GM12878 (cell line): ENCODE measurements at regions not wholly inside any gene's neighbourhood (a gene's known extent, or its start where the extent isn't known, plus 50 kb on each side); places are given as distances from the start of the nearest gene placed in this dataset.

Source experiments
- ATAC-seq: fragments of 200-7000 bp; cut with Tn5 transposase; 3 replicates; pipeline ENCODE4 v1.9.1; 2020; ENCODE audit warnings: mild to moderate bottlenecking, moderate library complexity
- BruUV-seq: library from RNA; stranded (reverse); fragments of 400-500 nt; replicated peaks from 2 replicates; lab custom pipeline; 2021; lab: Mats Ljungman, UMichigan
- CTCF ChIA-PET: fragments of 300-600 bp; sonication (Branson Sonifier 250); formaldehyde crosslinking; extraction: SDS; loops from one replicate; lab custom pipeline; 2021; ENCODE audit warnings: inconsistent platforms; lab: Yijun Ruan, JAX
- POLR2A ChIA-PET: fragments of 350-600 bp; formaldehyde crosslinking; extraction: SDS; loops from one replicate; lab custom pipeline; 2021; ENCODE audit warnings: inconsistent platforms; lab: Charles Lee
- RAD21 ChIA-PET: fragments of 300-600 bp; sonication (Branson Sonifier 250); formaldehyde crosslinking; loops from one replicate; lab custom pipeline; 2023; ENCODE audit warnings: antibody characterized with exemption; ENCODE audit not compliant: unreplicated experiment; lab: Charles Lee
- SMC1A ChIA-PET: fragments of 300-600 bp; sonication (Branson Sonifier 250); formaldehyde crosslinking; loops from one replicate; lab custom pipeline; 2023; ENCODE audit not compliant: unreplicated experiment, uncharacterized antibody; lab: Charles Lee
- DNase-seq: peaks from one replicate; pipeline ENCODE4 v3.0.0-alpha.2; 2011; ENCODE audit warnings: low read depth, low spot score
- FAIRE-seq: peaks from 3 replicates; lab custom pipeline; 2011; peaks lifted over from hg19 to GRCh38; lab: Jason Lieb, UNC
- H2AFZ ChIP-seq: 2 replicates; pipeline ENCODE4 v1.6.0; 2011; ENCODE audit warnings: low read depth, low read length, control low read depth; ENCODE audit not compliant: control insufficient read depth
- H3K27ac ChIP-seq: 2 replicates; pipeline ENCODE4 v1.5.1; 2011; ENCODE audit warnings: control low read depth; ENCODE audit not compliant: control insufficient read depth, insufficient read depth
- H3K27me3 ChIP-seq, 2 experiments: replicated peaks in 1 of 2; 2 replicates each; pipeline versions ENCODE4 v1.6.0 to v1.6.1; 2011; ENCODE audit warnings: low read length in 1 of 2; ENCODE audit not compliant: control insufficient read depth in 2 of 2, insufficient read depth in 2 of 2
- H3K36me3 ChIP-seq, 2 experiments: 2 replicates each; pipeline ENCODE4 v1.5.1; 2011; ENCODE audit warnings: low read length in 1 of 2; ENCODE audit not compliant: control insufficient read depth in 2 of 2, insufficient read depth in 2 of 2
- H3K4me1 ChIP-seq: 2 replicates; pipeline ENCODE4 v1.6.1; 2011; ENCODE audit warnings: mild to moderate bottlenecking, low read length, moderate library complexity, mixed read lengths; ENCODE audit not compliant: control insufficient read depth, insufficient read depth
- H3K4me2 ChIP-seq: 2 replicates; pipeline ENCODE4 v1.6.0; 2011; ENCODE audit warnings: control low read depth; ENCODE audit not compliant: control insufficient read depth, insufficient read depth
- H3K4me3 ChIP-seq: fragments of 200-600 bp; sonication (generic); 2 replicates; pipeline ENCODE4 v1.5.1; 2016
- H3K79me2 ChIP-seq: 2 replicates; pipeline ENCODE4 v1.6.0; 2011; ENCODE audit warnings: low read length; ENCODE audit not compliant: control insufficient read depth, insufficient read depth
- H3K9ac ChIP-seq: 2 replicates; pipeline ENCODE4 v1.8.0; 2011; ENCODE audit warnings: low read length, control low read depth, mixed read lengths; ENCODE audit not compliant: control insufficient read depth, insufficient read depth
- H3K9me3 ChIP-seq: replicated peaks from 3 replicates; pipeline ENCODE4 v1.5.1; 2011; ENCODE audit warnings: mild to moderate bottlenecking, low read length; ENCODE audit not compliant: control insufficient read depth, insufficient read depth
- H4K20me1 ChIP-seq: 2 replicates; pipeline ENCODE4 v1.6.0; 2011; ENCODE audit not compliant: control insufficient read depth, insufficient read depth
- CEBPZ ChIP-seq: fragments of 150-350 bp; IDR thresholded peaks from 2 replicates; pipeline ENCODE4 v1.6.1; 2016; ENCODE audit warnings: low read depth, low read length
- CUX1 ChIP-seq: IDR thresholded peaks from 2 replicates; pipeline ENCODE4 v1.6.1; 2012; ENCODE audit warnings: improper control_type of control experiment, low read depth, low read length; ENCODE audit not compliant: insufficient replicate concordance
- E2F8 ChIP-seq: fragments of 450-650 bp; IDR thresholded peaks from 2 replicates; pipeline ENCODE4 v1.6.1; 2018; ENCODE audit warnings: mild to moderate bottlenecking, low read depth, moderate library complexity; ENCODE audit not compliant: partially characterized antibody
- GABPA ChIP-seq: IDR thresholded peaks from 2 replicates; pipeline ENCODE4 v1.6.1; 2014; ENCODE audit warnings: antibody characterized with exemption, low read depth, mild to moderate bottlenecking, inconsistent platforms
- LARP7 ChIP-seq: fragments of 450-650 bp; IDR thresholded peaks from 2 replicates; pipeline ENCODE4 v1.6.1; 2017; ENCODE audit warnings: mild to moderate bottlenecking
- MXI1 ChIP-seq: fragments of 150-350 bp; IDR thresholded peaks from 2 replicates; pipeline ENCODE4 v1.6.1; 2011; ENCODE audit warnings: low read depth, mild to moderate bottlenecking, inconsistent platforms, low read length, improper control_type of control experiment
- NFYB ChIP-seq: IDR thresholded peaks from 2 replicates; pipeline ENCODE4 v1.6.1; 2011; ENCODE audit warnings: low read depth, mild to moderate bottlenecking, low read length, improper control_type of control experiment, moderate library complexity; ENCODE audit not compliant: insufficient read depth
- NR2F1 ChIP-seq: fragments of 450-650 bp; conservative IDR thresholded peaks from 2 replicates; pipeline ENCODE4 v1.6.1; 2017; ENCODE audit warnings: mild to moderate bottlenecking
- SUZ12 ChIP-seq: fragments of 200-600 bp; sonication (generic); IDR thresholded peaks from one replicate; pipeline ENCODE4 v1.6.1; 2018; ENCODE audit warnings: antibody characterized with exemption, mild to moderate bottlenecking; ENCODE audit not compliant: unreplicated experiment
- TAF1 ChIP-seq: IDR thresholded peaks from 2 replicates; pipeline ENCODE4 v1.6.1; 2011; ENCODE audit warnings: mild to moderate bottlenecking, low read depth, low read length, borderline replicate concordance
- TCF12 ChIP-seq: IDR thresholded peaks from 2 replicates; pipeline ENCODE4 v1.6.1; 2011; ENCODE audit warnings: low read depth, mild to moderate bottlenecking, low read length
- in situ Hi-C: fragments of 300-500 bp; cut with MboI; formaldehyde crosslinking; loops from 9 replicates; pipeline ENCODE4 v1.14.3; 2018; ENCODE audit warnings: mixed read lengths
- intact Hi-C: fragments of 100-400 bp; cut with micrococcal nuclease; formaldehyde crosslinking; loops from one replicate; pipeline ENCODE4 v1.14.2; 2022; ENCODE audit not compliant: unreplicated experiment
- TF ChIP-seq, protein P1 (sequence below): IDR thresholded peaks from 2 replicates; pipeline ENCODE4 v1.6.1; 2011; ENCODE audit warnings: mild to moderate bottlenecking, low read depth, low read length, moderate library complexity; ENCODE audit not compliant: insufficient replicate concordance

DNA sequence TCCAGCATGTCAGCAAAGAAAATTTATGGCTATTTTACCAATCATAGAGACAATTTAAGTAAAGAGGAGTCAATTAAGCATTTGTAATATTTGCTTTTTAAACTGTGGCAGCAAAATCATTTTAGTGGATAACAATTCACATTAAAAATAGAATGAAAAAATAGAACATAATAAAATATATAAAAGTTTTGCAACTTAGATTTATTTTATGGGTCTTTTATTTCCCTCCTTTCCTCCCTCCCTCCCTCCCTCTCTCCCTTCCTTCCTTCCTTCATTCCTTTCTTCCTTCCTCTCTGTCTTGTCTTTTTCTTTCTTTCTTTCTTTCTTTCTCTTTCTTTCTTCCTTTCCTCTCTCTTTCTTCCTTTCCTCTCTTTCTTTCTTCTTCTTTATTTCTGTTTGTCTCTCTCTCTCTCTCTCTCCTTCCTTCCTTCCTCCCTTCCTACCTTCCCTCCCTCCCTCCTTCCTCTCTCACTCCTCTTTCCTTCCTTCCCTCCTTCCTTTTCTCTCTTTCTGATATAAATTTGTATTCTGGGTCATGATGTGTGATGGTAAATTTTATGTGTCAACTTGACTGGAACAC is 610.9 kb upstream of the CITED2 start:
- ChIA-PET CTCF (no interaction called here), POLR2A (no interaction called here), RAD21 (no interaction called here), SMC1A (no interaction called here)
- H3K27ac ChIP-seq = no peak overlapping the region
- no peak overlapping the region for H2AFZ ChIP-seq
- FAIRE-seq (no peak), ATAC-seq (no peak), DNase-seq (no peak)
- no peaks in the 10 kb centered on the region for H4K20me1 ChIP-seq
- H3K79me2 ChIP-seq = no peaks in the 10 kb centered on the region
- no peaks in the 10 kb centered on the region for H3K36me3 ChIP-seq
- H3K4me3 ChIP-seq = no peak overlapping the region
- intact Hi-C loops = no loop called here
- no peak overlapping the region for H3K9ac ChIP-seq
- H3K4me1 ChIP-seq = no peaks in the 10 kb centered on the region
- in situ Hi-C loops = no loop called here
- no peaks in the 10 kb centered on the region for H3K9me3 ChIP-seq
- no peaks in the 10 kb centered on the region for H3K27me3 ChIP-seq
- no TSS peak for BruUV-seq
- H3K4me2 ChIP-seq = no peak overlapping the region
- TF ChIP-seq E2F8 (no peak), GABPA (no peak), SUZ12 (no peak), LARP7 (no peak), CEBPZ (no peak), CUX1 (no peak), NFYB (no peak), TAF1 (no peak), MXI1 (no peak), TCF12 (no peak), NR2F1 (no peak)
- TF ChIP-seq, protein P1, sequence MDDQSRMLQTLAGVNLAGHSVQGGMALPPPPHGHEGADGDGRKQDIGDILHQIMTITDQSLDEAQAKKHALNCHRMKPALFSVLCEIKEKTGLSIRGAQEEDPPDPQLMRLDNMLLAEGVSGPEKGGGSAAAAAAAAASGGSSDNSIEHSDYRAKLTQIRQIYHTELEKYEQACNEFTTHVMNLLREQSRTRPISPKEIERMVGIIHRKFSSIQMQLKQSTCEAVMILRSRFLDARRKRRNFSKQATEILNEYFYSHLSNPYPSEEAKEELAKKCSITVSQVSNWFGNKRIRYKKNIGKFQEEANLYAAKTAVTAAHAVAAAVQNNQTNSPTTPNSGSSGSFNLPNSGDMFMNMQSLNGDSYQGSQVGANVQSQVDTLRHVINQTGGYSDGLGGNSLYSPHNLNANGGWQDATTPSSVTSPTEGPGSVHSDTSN = no peak
